H9 (cell line): ENCODE measurements at regions not wholly inside any gene's neighbourhood (a gene's known extent, or its start where the extent isn't known, plus 50 kb on each side); places are given as distances from the start of the nearest gene placed in this dataset.

ENCODE experiments used
- DNase-seq: peaks from one replicate; pipeline ENCODE4 v3.0.0-alpha.2; 2017
- H2AFZ ChIP-seq: one replicate; pipeline ENCODE4 v1.6.1; 2013; ENCODE audit warnings: mild to moderate bottlenecking, low read length, control low read depth, moderate library complexity
- H2AK5ac ChIP-seq: 2 replicates; pipeline ENCODE4 v1.6.1; 2013; ENCODE audit warnings: low read length, control low read depth, mixed read lengths; ENCODE audit not compliant: insufficient read length
- H2BK120ac ChIP-seq: one replicate; pipeline ENCODE4 v1.6.1; 2013; ENCODE audit warnings: low read depth, mild to moderate bottlenecking, low read length, control low read depth, inconsistent platforms; ENCODE audit not compliant: poor library complexity, severe bottlenecking
- H2BK12ac ChIP-seq: 2 replicates; pipeline ENCODE4 v1.6.1; 2013; ENCODE audit warnings: low read length, control low read depth, mixed read lengths, low read depth; ENCODE audit not compliant: insufficient read length
- H2BK15ac ChIP-seq: 2 replicates; pipeline ENCODE4 v1.6.1; 2013; ENCODE audit warnings: low read depth, low read length, control low read depth
- H2BK20ac ChIP-seq: one replicate; pipeline ENCODE4 v1.6.1; 2013; ENCODE audit warnings: low read depth, mild to moderate bottlenecking, low read length, control low read depth, inconsistent platforms; ENCODE audit not compliant: poor library complexity, severe bottlenecking
- H2BK5ac ChIP-seq: 2 replicates; pipeline ENCODE4 v1.6.1; 2013; ENCODE audit warnings: low read length, control low read depth, mixed read lengths; ENCODE audit not compliant: insufficient read length
- H3K14ac ChIP-seq: 2 replicates; pipeline ENCODE4 v1.6.1; 2013; ENCODE audit warnings: low read length, control low read depth; ENCODE audit not compliant: insufficient read depth
- H3K18ac ChIP-seq: 2 replicates; pipeline ENCODE4 v1.6.1; 2013; ENCODE audit warnings: low read depth, mild to moderate bottlenecking, mixed read lengths, low read length, control low read depth; ENCODE audit not compliant: insufficient read length
- H3K23ac ChIP-seq: 2 replicates; pipeline ENCODE4 v1.6.1; 2013; ENCODE audit warnings: low read length, control low read depth, mixed read lengths, low read depth; ENCODE audit not compliant: insufficient read length
- H3K23me2 ChIP-seq: 2 replicates; pipeline ENCODE4 v1.6.1; 2013; ENCODE audit warnings: low read depth, mild to moderate bottlenecking, mixed read lengths, low read length, control low read depth; ENCODE audit not compliant: insufficient read length, poor library complexity, severe bottlenecking
- H3K27ac ChIP-seq: 2 replicates; pipeline ENCODE4 v1.5.1; 2013; ENCODE audit warnings: low read length, control low read depth, mixed read lengths, low read depth; ENCODE audit not compliant: insufficient read length
- H3K27me3 ChIP-seq: 2 replicates; pipeline ENCODE4 v1.6.1; 2013; ENCODE audit warnings: low read length, control low read depth, inconsistent platforms; ENCODE audit not compliant: insufficient read depth
- H3K4ac ChIP-seq: 2 replicates; pipeline ENCODE4 v1.6.1; 2013; ENCODE audit warnings: low read depth, mild to moderate bottlenecking, control low read depth, inconsistent platforms, low read length, moderate library complexity
- H3K4me1 ChIP-seq: 2 replicates; pipeline ENCODE4 v1.6.1; 2013; ENCODE audit warnings: low read length, control low read depth, inconsistent platforms; ENCODE audit not compliant: insufficient read depth
- H3K4me2 ChIP-seq: 2 replicates; pipeline ENCODE4 v1.6.1; 2013; ENCODE audit warnings: low read length, control low read depth, mixed read lengths; ENCODE audit not compliant: insufficient read length, insufficient read depth
- H3K56ac ChIP-seq: 2 replicates; pipeline ENCODE4 v1.6.1; 2013; ENCODE audit warnings: low read depth, mild to moderate bottlenecking, mixed read lengths, low read length, control low read depth; ENCODE audit not compliant: insufficient read length
- H3K79me1 ChIP-seq: 2 replicates; pipeline ENCODE4 v1.6.1; 2013; ENCODE audit warnings: low read depth, mild to moderate bottlenecking, moderate library complexity, low read length, control low read depth, inconsistent platforms; ENCODE audit not compliant: insufficient read depth, poor library complexity, severe bottlenecking
- H3K79me2 ChIP-seq: 2 replicates; pipeline ENCODE4 v1.6.1; 2013; ENCODE audit warnings: low read length, control low read depth, inconsistent platforms; ENCODE audit not compliant: insufficient read depth
- H3K9ac ChIP-seq: 2 replicates; pipeline ENCODE4 v1.6.1; 2013; ENCODE audit warnings: low read length, control low read depth, mixed read lengths; ENCODE audit not compliant: insufficient read length; ENCODE audit errors: extremely low read depth
- H3K9me3 ChIP-seq: one replicate; pipeline ENCODE4 v1.6.1; 2013; ENCODE audit warnings: low read depth, low read length, inconsistent platforms; ENCODE audit not compliant: control insufficient read depth
- H3T11ph ChIP-seq: one replicate; pipeline ENCODE4 v1.6.1; 2013; ENCODE audit warnings: mild to moderate bottlenecking, low read length, control low read depth, inconsistent platforms
- H4K20me1 ChIP-seq: one replicate; pipeline ENCODE4 v1.6.1; 2013; ENCODE audit not compliant: control insufficient read depth, insufficient read length, insufficient read depth
- H4K5ac ChIP-seq: 2 replicates; pipeline ENCODE4 v1.6.1; 2013; ENCODE audit warnings: low read depth, mild to moderate bottlenecking, mixed read lengths, low read length, control low read depth; ENCODE audit not compliant: insufficient read length
- H4K8ac ChIP-seq: replicated peaks from 2 replicates; pipeline ENCODE4 v1.6.1; 2013; ENCODE audit warnings: low read length, control low read depth, mixed read lengths, low read depth; ENCODE audit not compliant: insufficient read length
- H4K91ac ChIP-seq: 2 replicates; pipeline ENCODE4 v1.6.1; 2013; ENCODE audit warnings: low read depth, mild to moderate bottlenecking, moderate library complexity, mixed read lengths, low read length, control low read depth; ENCODE audit not compliant: insufficient read length
- H3K27ac Mint-ChIP-seq, 3 experiments: 2 replicates in 2 of 3; 3 replicates in 1 of 3; pipeline ENCODE4 v1.8.0; 2020 to 2021; ENCODE audit warnings: mixed read lengths in 3 of 3, mild to moderate bottlenecking in 1 of 3, moderate library complexity in 1 of 3
- H3K27me3 Mint-ChIP-seq: 2 replicates; pipeline ENCODE4 v1.8.0; 2021; ENCODE audit warnings: low read depth, mild to moderate bottlenecking, moderate library complexity, mixed read lengths
- H3K36me3 Mint-ChIP-seq, 3 experiments: 2 replicates in 2 of 3; 3 replicates in 1 of 3; pipeline ENCODE4 v1.8.0; 2020 to 2021; ENCODE audit warnings: low read depth in 3 of 3, mixed read lengths in 3 of 3; ENCODE audit not compliant: insufficient read depth in 1 of 3
- H3K4me1 Mint-ChIP-seq, 2 experiments: 2 replicates each; pipeline ENCODE4 v1.8.0; 2020; ENCODE audit warnings: mixed read lengths in 2 of 2
- H3K4me3 Mint-ChIP-seq, 2 experiments: 2 replicates in 1 of 2; 3 replicates in 1 of 2; pipeline ENCODE4 v1.8.0; 2020 to 2021; ENCODE audit warnings: mild to moderate bottlenecking in 2 of 2, mixed read lengths in 2 of 2, moderate library complexity in 1 of 2
- H3K9me3 Mint-ChIP-seq, 2 experiments: 2 replicates in 1 of 2; 3 replicates in 1 of 2; pipeline ENCODE4 v1.8.0; 2020; ENCODE audit warnings: mild to moderate bottlenecking in 2 of 2, mixed read lengths in 2 of 2, moderate library complexity in 1 of 2
- WGBS: extraction: QIAGEN DNeasy Blood & Tissue Kit; methylation state at CpG from one replicate; pipeline ENCODE4 v1.1.7; 2013; ENCODE audit warnings: missing lambda C conversion rate, low lambda C conversion rate, mixed read lengths; ENCODE audit not compliant: insufficient read length; ENCODE audit errors: extremely low coverage; 5-methylcytosine and 5-hydroxymethylcytosine counted together
- TF ChIP-seq, protein P1 (sequence below): fragments of 200-600 bp; sonication (generic); conservative IDR thresholded peaks from 3 replicates; pipeline ENCODE4 v1.8.0; 2021; ENCODE audit warnings: antibody characterized with exemption, mild to moderate bottlenecking

DNA sequence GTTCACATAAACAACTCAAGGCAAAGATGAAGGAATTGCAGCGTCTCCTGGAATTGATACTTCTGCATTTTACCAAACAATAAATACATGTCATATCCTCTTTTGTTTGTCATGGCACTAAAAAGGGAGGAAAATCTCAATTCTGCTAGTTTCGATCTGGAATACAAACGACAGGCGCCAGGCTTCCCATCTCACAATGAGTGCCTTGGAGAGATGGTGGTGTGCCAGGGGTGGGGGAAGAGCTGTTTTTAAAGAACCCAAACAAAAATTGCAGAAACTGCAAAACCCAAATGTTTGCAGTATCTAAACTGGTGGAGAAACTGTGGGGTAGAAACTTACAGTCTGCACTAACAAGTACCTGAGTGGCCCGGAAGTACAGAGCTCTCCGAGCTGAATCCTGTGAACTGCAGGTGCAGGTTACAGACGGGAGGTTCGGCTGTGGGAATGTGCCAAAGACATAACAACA is 53.0 kb upstream of the KLF3 start:
- no peaks in the 10 kb centered on the region for H3K79me2 ChIP-seq
- Mint-ChIP-seq H3K9me3 (no peaks in the 10 kb centered on the region), H3K4me1 (peaks cover 15 to 27% of the 10 kb centered on the region in 2 experiments), H3K36me3 (no peaks in the 10 kb centered on the region; a peak in 1 of 7 replicates), H3K27ac (peak overlapping the region in 2 of 3 experiments; percentile 46 to 49; a peak in 1 of 7 replicates), H3K4me3 (no peak overlapping the region), H3K27me3 (peaks cover 1% of the 10 kb centered on the region; the same call in 1 of the 2 replicates)
- no peak overlapping the region for H3K4ac ChIP-seq
- no peak overlapping the region for H3T11ph ChIP-seq
- no peak overlapping the region for H2BK15ac ChIP-seq
- H2BK5ac ChIP-seq: no peak overlapping the region
- no peak overlapping the region for H3K27ac ChIP-seq
- H2AFZ ChIP-seq: no peak overlapping the region
- H3K79me1 ChIP-seq: no peaks in the 10 kb centered on the region
- WGBS: no CpG with 5 or more reads among the region's 8 CpGs
- no peak overlapping the region for H4K91ac ChIP-seq
- H2AK5ac ChIP-seq: no peak overlapping the region
- H4K20me1 ChIP-seq: no peaks in the 10 kb centered on the region
- no peaks in the 10 kb centered on the region for H3K23me2 ChIP-seq
- H4K8ac ChIP-seq: no peak overlapping the region
- no peaks in the 10 kb centered on the region for H3K27me3 ChIP-seq
- H2BK12ac ChIP-seq: no peak overlapping the region
- no peak overlapping the region for H3K56ac ChIP-seq
- TF ChIP-seq, protein P1, sequence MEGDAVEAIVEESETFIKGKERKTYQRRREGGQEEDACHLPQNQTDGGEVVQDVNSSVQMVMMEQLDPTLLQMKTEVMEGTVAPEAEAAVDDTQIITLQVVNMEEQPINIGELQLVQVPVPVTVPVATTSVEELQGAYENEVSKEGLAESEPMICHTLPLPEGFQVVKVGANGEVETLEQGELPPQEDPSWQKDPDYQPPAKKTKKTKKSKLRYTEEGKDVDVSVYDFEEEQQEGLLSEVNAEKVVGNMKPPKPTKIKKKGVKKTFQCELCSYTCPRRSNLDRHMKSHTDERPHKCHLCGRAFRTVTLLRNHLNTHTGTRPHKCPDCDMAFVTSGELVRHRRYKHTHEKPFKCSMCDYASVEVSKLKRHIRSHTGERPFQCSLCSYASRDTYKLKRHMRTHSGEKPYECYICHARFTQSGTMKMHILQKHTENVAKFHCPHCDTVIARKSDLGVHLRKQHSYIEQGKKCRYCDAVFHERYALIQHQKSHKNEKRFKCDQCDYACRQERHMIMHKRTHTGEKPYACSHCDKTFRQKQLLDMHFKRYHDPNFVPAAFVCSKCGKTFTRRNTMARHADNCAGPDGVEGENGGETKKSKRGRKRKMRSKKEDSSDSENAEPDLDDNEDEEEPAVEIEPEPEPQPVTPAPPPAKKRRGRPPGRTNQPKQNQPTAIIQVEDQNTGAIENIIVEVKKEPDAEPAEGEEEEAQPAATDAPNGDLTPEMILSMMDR: no peak
- H2BK120ac ChIP-seq: no peak overlapping the region
- no peak for DNase-seq
- H4K5ac ChIP-seq: no peak overlapping the region
- H3K23ac ChIP-seq: no peak overlapping the region
- no peak overlapping the region for H3K4me2 ChIP-seq
- no peaks in the 10 kb centered on the region for H3K9me3 ChIP-seq
- H3K18ac ChIP-seq: no peak overlapping the region
- H2BK20ac ChIP-seq: no peak overlapping the region
- no peak overlapping the region for H3K9ac ChIP-seq
- H3K4me1 ChIP-seq: no peaks in the 10 kb centered on the region; the same call in 1 of the 2 replicates
- no peak overlapping the region for H3K14ac ChIP-seq
